ENCODE measurements at regions not wholly inside any gene's neighbourhood (a gene's known extent, or its start where the extent isn't known, plus 50 kb on each side); places are given as distances from the start of the nearest gene placed in this dataset.

DNA sequence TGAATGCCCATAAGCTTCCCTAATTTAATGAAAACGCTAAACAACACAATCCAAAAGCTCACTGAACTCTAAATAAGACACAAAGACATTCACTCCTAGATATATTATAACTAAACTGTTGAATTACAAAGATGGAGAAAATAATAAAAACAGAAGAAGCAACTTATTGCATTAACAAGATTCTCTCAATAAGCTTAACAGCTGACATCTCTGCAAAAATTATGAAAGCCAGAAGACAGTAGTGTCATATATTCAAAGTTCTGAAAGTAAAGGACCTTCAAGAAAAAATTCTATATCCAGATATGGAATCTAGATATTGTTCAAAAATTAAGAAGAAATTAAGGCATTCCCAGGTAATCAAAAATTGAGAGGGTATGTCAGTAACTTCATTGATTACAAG lies 957.8 kb upstream of the TYRP1 start:
- no peak for TF ChIP-seq EZH2 (optimal IDR thresholded peaks at IDR 0.05; ENCODE audit: low read depth, low read length)
- TF ChIP-seq, protein P1, sequence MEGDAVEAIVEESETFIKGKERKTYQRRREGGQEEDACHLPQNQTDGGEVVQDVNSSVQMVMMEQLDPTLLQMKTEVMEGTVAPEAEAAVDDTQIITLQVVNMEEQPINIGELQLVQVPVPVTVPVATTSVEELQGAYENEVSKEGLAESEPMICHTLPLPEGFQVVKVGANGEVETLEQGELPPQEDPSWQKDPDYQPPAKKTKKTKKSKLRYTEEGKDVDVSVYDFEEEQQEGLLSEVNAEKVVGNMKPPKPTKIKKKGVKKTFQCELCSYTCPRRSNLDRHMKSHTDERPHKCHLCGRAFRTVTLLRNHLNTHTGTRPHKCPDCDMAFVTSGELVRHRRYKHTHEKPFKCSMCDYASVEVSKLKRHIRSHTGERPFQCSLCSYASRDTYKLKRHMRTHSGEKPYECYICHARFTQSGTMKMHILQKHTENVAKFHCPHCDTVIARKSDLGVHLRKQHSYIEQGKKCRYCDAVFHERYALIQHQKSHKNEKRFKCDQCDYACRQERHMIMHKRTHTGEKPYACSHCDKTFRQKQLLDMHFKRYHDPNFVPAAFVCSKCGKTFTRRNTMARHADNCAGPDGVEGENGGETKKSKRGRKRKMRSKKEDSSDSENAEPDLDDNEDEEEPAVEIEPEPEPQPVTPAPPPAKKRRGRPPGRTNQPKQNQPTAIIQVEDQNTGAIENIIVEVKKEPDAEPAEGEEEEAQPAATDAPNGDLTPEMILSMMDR (IDR thresholded peaks at IDR 0.05; ENCODE audit: low read length) = no peak

Data from MM.1S (cell line).